Pons (tissue), 1 donor: ENCODE measurements at regions not wholly inside any gene's neighbourhood (a gene's known extent, or its start where the extent isn't known, plus 50 kb on each side); places are given as distances from the start of the nearest gene placed in this dataset.
A peak's percentile ranks its signal among the peaks of the same experiment; 100 is the strongest.
"Not testable (repeated sequence)": the region's sequence is repeated elsewhere in the genome, so short reads cannot be mapped to it uniquely, and the experiment has no call there.

Experiments used
- DNase-seq: peaks from one replicate; pipeline ENCODE4 v3.0.0-alpha.2; 2016; ENCODE audit warnings: low spot score

DNA sequence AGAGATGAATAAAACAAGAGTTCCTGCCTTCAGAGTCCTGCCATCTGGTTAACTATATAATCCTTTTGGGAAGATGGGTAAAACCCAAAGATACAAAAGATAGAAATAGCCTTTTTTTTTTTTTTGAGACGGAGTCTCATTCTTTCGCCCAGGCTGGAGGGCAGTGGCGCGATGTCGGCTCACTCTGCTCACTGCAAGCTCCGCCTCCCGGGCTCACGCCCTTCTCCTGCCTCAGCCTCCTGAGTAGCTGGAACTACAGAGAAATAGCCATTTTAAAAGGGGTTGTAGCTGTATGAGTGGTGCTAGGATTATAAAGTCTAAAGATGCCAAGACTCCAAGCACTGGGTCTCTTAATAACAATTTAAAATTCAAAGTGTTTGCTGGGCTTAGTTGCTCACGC is 97.2 kb downstream of the KDR start:
- no peak for DNase-seq

DNA sequence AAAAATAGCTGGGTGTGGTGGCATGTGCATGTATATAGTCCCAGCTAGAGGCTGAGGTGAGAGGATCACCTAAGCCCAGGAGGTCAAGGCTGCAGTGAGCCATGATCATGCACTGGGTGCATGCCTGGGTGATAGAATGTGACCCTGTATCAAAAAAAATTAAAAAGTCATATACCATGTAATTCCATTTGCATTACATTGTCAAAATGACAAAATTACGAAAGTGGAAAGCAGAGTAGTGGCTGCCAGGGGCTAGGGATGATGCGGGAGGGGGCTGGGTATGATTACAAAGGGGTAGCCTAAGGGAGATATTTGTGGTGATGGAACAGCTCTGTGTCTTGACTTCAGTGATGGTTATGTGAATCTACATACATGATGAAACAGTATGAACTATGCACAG is 97.8 kb downstream of the KDR start:
- DNase-seq = no peak

DNA sequence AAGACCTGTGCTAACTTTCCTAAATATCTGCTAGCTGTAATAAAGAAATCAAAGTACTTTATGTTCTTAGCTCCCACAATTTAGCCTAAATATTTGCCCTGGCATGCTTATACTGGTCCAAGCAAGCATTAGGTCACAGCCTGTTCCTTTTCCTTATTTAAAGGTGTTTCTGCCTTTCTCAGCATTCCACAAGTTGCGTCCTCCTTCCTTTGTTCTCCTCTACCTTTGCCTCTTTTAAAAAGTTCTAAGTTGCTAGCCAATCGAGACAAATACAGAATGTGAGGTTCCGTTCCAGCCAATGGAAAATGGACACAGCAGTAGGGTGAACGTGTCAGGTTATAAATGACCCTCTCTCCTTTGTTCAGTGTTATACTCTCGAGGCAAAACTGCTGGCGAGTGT is 99.9 kb downstream of the KDR start:
- DNase-seq = not testable (repeated sequence)

- no peak for DNase-seq
These were observed 102.4 kb downstream of the KDR start for GRCh38 chr4:55023030-55023429.

GRCh38 chr4:55021214-55021613 is 104.2 kb downstream of the KDR start:
- DNase-seq = no peak

GRCh38 chr4:55020131-55020530 is 105.3 kb downstream of the KDR start:
- no peak for DNase-seq

DNA sequence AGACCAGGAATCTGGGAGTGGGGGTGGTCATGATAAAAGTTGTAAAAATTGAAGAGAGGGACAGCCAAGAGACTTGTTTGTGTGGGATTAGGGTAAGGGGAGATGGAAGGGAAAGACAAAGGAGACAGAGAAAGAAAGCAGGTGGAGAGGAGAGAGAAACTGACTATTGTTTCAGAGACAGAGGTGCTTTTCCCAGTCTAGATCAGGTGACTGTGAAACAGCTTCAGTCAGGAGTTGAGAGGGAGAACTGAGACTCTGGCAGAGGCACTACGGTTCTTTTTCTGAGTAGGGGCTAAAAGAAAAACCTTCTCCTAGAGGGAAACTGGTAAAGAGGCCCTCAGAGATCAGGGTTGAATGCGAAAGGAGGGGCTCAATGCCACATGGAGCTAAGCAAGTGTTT is 106.4 kb downstream of the KDR start:
- no peak for DNase-seq

DNA sequence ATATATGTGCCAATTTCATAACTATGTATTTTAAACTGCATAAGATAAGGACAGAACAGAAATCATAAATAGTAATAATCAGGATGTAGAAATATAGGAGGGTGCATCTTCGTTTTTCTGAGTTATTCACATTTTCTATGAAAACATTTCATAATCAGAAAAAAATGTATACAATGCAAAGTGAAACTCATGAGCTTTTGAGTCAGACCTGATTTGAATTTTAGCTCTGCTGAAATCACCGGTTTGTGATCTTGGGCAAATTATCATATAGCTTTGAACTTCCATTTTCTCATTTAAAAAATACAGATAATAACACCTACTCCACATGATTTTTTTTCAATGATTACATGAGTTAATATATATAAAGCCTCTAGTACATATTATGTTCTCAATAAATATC is 106.9 kb downstream of the KDR start:
- DNase-seq = no peak

GRCh38 chr4:55017406-55017805 is 108.0 kb downstream of the KDR start:
- no peak for DNase-seq

- no peak for DNase-seq
These were observed 109.3 kb downstream of the KDR start for GRCh38 chr4:55016131-55016530.

DNA sequence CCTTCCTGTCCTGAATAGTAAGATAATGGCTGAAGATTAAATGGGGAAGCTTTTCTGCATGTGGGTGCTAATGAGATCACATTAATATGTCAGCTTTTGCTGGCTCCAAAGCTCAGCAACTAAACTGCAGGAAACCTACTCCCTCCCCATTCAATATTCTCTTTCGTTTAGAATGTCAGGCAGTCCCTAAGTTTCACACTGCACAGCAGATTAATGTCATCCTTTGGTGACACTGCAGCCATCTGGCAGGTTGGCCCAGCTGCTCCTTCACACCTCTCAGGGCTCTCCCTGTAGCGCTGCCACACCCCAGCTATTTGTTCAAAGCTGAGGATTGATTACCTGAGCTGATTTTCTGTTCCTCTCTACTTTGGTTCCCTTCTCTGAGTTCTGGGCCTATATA is 110.5 kb downstream of the KDR start:
- no peak for DNase-seq

GRCh38 chr4:55013431-55013955 is 111.9 kb downstream of the KDR start:
- DNase-seq = no peak

GRCh38 chr4:55012363-55013230 is 112.8 kb downstream of the KDR start:
- DNase-seq = no peak

DNA sequence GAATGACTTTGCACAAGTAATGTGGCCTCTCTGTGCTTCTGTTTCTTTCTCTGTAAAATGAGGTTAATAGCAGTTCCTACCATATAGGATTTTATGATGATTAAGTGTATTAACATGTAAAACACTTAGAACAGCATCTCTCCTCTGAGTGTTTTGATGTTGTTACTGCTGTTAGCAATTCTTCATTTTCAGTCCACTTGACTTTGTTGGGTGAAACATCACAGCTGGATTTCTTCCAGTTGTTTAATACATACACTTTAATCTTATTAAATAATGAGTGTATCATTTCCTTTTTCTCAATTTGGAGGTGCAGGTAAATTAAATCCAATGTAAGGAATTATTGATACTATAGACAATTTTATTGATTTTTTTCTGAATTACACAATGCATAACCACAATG is 113.6 kb downstream of the KDR start:
- DNase-seq = no peak

DNA sequence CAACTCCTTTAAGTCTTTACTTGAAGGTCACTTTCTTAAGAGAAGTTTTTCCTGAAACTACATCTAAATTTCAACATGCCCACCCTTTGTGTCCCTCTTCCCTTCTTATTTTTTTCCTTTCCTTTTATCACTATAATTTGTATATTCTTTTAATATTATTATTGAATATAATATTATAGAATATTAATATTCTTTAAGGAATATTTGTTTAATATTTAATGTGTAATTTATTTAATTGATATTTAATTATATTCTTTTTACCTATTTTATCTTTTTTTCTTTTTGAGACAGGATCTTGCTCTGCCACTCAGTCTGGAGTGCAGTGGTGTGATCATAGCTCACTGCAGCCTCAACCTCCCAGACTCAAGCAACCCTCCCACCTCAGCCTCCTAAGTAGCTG is 114.8 kb downstream of the KDR start:
- DNase-seq = no peak

DNA sequence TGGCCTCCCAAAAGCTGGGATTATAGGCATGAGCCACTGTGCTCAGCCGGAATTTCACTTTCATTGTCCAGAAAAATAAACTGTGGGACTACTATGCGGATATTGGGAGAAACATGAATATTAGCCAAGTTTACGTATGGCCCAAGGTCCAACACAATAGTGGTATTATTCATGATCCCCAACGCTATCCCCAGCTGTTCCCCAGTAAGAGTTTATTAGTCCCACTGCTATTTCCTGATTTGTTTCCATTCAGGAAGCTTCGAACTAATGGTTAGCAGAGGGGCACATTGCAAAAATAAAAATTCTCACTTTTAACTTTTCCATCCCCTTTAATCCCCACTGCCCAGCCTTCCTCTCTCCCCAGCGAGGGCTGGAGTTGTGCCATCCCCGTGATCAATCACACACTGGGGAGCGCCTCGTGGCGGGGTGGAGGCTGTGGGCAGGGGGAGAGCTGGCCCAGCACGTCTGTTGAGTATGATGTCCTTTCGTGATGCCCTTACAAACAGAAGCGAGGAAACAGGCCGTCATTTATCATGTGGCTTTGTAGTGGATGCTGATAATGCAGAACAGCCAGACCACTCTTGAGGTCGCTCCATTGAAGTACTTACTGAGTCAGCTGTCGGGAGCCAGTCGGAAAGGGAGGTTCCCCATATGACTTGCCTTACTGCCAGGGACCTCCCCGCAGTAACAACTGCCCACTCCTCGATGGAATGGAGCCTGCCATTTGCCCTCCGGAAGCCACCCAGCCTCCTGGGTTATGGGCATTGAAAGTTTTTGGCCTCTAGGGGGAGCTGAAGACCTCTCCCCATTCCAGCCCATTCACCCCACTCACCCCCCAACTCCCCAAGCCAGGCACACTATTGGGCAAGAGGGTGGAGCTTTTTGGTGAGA is 117.0 kb downstream of the KDR start:
- DNase-seq = peak; percentile 28

- DNase-seq = no peak
These were observed 119.5 kb downstream of the KDR start for GRCh38 chr4:55005910-55006309.

- no peak for DNase-seq
These were observed 120.6 kb downstream of the KDR start for GRCh38 chr4:55004831-55005230.

DNA sequence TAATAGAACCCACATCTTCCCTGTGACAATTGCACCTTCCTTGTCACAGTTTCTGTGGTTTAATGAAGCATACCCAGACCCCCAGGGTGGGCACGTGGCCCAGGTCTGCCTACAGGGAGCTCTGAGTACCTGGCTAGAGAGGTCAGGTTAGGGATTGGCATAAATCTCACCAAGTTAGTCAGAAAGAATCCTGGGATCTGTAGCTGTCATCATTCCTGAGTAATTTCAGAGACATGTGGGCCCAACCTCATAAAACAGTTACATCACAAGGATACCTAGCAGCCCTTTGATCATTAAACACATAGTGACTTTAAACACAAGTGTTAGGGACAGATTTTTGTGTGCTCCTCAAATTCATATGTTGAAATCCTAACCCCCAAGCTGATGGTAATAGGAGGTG is 123.0 kb downstream of the KDR start:
- no peak for DNase-seq

DNA sequence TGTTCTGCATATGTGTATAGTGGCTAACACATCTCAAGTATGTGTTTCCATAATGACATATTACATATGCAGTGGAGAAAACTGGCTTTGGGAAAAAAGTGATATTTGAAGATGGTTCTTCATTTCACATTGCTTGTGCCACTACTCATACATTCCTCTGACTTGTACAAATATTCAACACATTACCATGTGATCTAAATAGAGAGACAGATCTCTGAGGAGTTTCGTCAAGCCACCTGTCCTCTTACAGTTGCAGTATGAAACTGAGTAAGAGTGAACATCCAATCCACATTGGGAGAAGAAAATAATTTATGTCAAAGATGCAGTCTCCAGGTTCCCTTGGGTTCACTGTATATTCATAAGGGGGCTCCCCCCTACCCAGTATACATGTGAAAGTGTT is 123.9 kb downstream of the KDR start:
- DNase-seq = no peak

DNA sequence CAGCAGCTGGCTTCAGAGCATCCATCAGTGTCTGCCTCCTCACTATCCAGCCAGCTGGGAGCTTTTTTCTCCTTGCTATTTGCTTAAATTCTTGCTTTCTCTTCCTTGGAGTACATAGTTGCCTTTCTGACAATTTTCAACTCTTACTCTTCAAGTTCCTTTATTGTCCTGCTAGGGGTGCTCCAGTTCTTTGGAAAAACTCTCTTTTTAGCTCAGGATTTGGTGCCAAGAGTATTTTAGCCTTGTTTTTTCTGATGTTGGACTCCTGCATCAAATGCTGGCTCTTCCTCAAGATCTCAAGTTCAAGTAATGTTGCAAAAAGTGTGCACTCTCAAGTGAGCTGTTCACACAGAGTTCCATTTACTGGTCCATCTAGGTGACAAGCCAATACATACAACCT is 126.4 kb downstream of the KDR start:
- peak; percentile 73 for DNase-seq

DNA sequence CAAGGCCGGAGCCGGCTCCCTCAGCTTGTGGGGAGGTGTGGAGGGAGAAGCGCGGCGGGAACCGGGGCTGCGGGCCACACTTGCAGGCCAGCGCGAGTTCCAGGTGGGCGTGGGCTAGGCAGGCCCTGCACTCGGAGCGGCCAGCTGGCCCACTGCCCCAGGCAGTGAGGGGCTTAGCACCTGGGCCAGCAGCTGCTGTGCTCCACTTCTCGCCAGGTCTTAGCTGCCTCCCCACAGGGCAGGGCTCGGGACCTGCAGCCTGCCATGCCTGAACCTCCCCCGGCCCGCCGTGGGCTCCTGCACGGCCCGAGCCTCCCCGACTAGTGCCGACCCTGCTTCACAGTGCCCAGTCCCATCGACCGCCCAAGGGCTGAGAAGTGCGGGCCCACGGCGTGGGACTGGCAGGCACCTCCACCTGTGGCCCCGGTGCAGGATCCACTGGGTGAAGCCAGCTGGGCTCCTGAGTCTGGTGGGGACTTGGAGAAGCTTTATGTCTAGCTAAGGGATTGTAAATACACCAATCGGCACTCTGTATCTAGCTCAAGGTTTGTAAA is 131.8 kb downstream of the KDR start:
- DNase-seq = not testable (repeated sequence)

- no peak for DNase-seq
These were observed 133.1 kb downstream of the KDR start for GRCh38 chr4:54992266-54992665.
